Skeletal muscle tissue (tissue), 3 donors: ENCODE measurements at regions not wholly inside any gene's neighbourhood (a gene's known extent, or its start where the extent isn't known, plus 50 kb on each side); places are given as distances from the start of the nearest gene placed in this dataset.

ENCODE experiments used
- H3K27ac ChIP-seq: one replicate; pipeline ENCODE4 v1.7.0; 2013; ENCODE audit warnings: mild to moderate bottlenecking, low read depth, low read length, inconsistent platforms
- H3K27me3 ChIP-seq, 3 donors: one replicate each; pipeline ENCODE4 v1.7.0; 2013; ENCODE audit warnings: low read length in 3 of 3; ENCODE audit not compliant: control insufficient read depth in 3 of 3, insufficient read depth in 3 of 3
- H3K36me3 ChIP-seq, 3 donors: one replicate each; pipeline ENCODE4 v1.7.0; 2013; ENCODE audit warnings: low read length in 3 of 3; ENCODE audit not compliant: control insufficient read depth in 3 of 3, insufficient read depth in 3 of 3
- H3K4me1 ChIP-seq, 3 donors: one replicate each; pipeline ENCODE4 v1.7.0; 2013; ENCODE audit warnings: low read length in 3 of 3, mild to moderate bottlenecking in 3 of 3; ENCODE audit not compliant: control insufficient read depth in 3 of 3, insufficient read depth in 3 of 3
- H3K4me3 ChIP-seq, 3 donors: one replicate each; pipeline ENCODE4 v1.7.0; 2013; ENCODE audit warnings: low read length in 3 of 3
- H3K9ac ChIP-seq, 3 donors: one replicate each; pipeline ENCODE4 v1.7.0; 2013; ENCODE audit warnings: low read length in 3 of 3, mild to moderate bottlenecking in 3 of 3, moderate library complexity in 2 of 3, low read depth in 1 of 3
- H3K9me3 ChIP-seq, 3 donors: one replicate each; pipeline ENCODE4 v1.7.0; 2013; ENCODE audit warnings: low read length in 3 of 3; ENCODE audit not compliant: control insufficient read depth in 3 of 3
- donor health status: Osteomylitis.

DNA sequence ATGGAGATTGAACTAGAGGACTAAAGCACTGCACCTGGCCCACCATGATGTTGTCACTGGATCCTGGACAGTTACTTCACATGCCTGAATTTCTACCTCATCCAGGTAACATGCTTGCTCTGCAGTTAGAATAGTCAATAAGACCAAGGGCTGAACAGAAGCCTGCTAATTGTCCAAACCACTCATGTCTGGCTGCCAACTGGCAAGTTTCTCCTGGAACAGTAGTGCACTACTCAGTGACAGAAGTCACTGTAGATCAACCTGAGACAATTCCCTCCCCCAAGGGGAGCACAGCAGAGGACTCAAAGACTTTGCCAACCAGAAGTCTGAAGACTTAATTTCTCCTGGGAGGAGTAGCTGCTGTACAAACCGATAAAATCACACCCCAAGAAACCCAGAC is 454.6 kb upstream of the MARCKS start:
- no peaks in the 10 kb centered on the region for H3K9me3 ChIP-seq
- no peak overlapping the region for H3K9ac ChIP-seq
- no peak overlapping the region for H3K4me3 ChIP-seq
- H3K27ac ChIP-seq, result no peak overlapping the region
- no peaks in the 10 kb centered on the region for H3K27me3 ChIP-seq
- no peaks in the 10 kb centered on the region for H3K4me1 ChIP-seq
- no peaks in the 10 kb centered on the region for H3K36me3 ChIP-seq

DNA sequence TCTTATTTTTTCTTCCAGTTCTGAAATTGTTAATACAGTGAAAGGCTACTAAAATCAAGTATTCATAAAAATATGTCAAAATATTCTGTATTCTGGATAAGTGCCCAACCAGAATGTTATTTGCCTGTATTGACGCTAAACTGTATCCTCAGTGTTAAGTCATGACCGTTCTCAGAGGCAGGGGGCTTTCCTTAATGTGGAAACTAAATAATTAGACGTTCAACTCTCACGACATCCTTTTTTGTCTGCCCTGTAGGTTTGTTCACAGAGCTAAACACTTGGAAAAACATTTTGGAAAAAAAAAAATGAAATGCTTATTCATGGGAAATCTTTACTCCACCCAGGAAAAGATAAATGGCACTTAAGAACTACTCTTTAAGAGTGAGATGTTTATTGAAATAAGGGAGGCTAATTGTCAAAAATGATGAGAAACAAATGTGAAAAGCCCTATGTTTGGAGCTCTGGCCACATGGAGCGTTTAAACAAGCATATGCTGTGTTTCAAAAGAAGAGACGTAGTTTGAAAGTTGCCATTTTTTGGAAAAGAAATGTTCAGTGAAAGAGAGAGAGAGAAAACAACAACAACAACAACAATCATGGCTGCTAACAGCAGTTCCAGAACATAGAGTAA is 453.1 kb upstream of the MARCKS start:
- Histone ChIP-seq H3K4me3 (no peak overlapping the region), H3K9me3 (no peaks in the 10 kb centered on the region), H3K4me1 (no peaks in the 10 kb centered on the region), H3K9ac (no peak overlapping the region), H3K36me3 (no peaks in the 10 kb centered on the region), H3K27me3 (no peaks in the 10 kb centered on the region), H3K27ac (no peak overlapping the region)

DNA sequence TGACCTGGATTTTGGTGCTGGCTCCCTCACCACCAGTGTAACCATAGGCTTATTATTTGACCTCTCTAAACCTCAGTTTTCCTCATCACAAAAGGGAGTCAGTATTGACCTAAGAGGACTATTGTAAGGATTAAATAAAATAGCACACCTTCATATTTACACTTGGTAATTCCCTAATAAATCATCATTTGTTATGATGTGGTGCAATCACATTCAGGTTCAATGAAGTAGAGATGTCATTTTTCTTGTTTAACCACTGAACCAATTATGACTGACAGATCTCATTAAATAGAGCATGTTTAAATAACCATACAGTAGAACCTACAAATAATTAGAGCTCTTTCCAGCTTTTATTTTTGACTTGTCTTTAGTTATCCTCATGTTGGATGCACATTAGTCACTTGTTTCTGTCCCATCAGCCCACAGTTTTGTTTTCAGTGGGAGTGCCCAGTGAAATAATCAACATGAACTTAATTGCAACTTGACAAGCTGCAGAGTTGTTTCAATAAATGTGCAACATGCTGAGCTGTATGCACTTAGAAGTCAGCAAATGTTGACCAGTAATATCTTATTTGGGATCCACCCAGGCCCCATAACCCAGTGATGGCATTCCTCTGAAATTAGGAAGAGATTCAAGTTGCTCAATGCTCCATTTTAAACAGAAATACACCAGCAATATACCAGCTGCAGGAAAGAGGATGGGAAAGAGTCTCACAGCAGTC is 451.7 kb upstream of the MARCKS start:
- Histone ChIP-seq H3K4me3 (no peak overlapping the region), H3K9ac (no peak overlapping the region), H3K36me3 (no peaks in the 10 kb centered on the region), H3K27me3 (no peaks in the 10 kb centered on the region), H3K27ac (no peak overlapping the region), H3K9me3 (no peaks in the 10 kb centered on the region), H3K4me1 (no peaks in the 10 kb centered on the region)

DNA sequence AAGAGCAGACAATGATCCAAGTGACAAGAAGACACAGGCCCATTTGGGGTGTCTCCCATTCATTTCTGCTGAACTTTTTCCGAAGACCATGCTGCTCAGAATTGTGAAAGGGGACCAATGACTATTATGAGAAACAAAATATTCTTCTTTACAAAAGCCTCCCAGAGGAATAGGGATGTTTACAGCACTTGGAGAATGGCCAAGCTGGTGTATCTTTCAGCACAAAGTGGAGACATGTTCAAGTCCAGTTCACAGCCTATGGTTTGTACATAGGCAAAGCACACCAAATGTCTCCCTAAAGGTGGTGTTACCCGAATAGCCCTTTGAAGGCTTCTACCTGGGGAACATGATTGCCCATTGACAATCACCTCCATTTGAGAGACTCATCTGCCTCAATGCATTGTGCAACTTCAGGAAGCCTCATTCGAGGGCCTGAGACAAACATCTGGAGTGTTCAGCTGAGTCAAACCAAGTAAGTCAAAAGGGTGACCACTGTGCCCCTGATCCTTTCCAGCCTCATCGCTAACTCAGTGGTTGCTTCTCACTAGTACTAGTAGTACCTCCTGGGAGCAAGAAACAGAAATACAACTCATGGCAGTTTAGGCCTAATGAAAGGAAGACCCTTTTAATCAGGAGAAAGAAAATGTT is 451.0 kb upstream of the MARCKS start:
- no peak overlapping the region for H3K27ac ChIP-seq
- no peaks in the 10 kb centered on the region for H3K27me3 ChIP-seq
- H3K36me3 ChIP-seq, result no peaks in the 10 kb centered on the region
- no peak overlapping the region for H3K4me3 ChIP-seq
- H3K4me1 ChIP-seq, result no peaks in the 10 kb centered on the region
- no peak overlapping the region for H3K9ac ChIP-seq
- no peaks in the 10 kb centered on the region for H3K9me3 ChIP-seq

DNA sequence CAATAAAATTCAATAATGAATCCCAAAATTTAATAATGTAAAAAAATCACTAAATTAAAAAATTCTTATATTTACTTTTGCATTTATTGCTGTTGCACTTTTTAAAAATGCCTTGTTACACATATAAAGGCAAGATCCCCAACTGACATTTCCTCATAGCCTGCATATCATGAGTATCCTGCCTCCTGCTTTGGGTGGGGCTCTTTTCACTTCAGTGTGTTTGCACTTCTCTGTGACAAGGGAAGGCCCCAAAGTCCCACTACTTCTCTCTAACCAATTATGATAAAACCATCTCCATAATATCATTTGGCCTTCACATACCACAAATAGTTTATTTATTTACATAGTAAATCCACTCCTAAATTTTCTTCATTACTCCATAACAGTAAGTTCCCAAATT is 446.1 kb upstream of the MARCKS start:
- H3K27ac ChIP-seq, result no peak overlapping the region
- no peaks in the 10 kb centered on the region for H3K4me1 ChIP-seq
- H3K4me3 ChIP-seq, result no peak overlapping the region
- no peaks in the 10 kb centered on the region for H3K27me3 ChIP-seq
- no peaks in the 10 kb centered on the region for H3K9me3 ChIP-seq
- H3K36me3 ChIP-seq, result no peaks in the 10 kb centered on the region
- H3K9ac ChIP-seq, result no peak overlapping the region

DNA sequence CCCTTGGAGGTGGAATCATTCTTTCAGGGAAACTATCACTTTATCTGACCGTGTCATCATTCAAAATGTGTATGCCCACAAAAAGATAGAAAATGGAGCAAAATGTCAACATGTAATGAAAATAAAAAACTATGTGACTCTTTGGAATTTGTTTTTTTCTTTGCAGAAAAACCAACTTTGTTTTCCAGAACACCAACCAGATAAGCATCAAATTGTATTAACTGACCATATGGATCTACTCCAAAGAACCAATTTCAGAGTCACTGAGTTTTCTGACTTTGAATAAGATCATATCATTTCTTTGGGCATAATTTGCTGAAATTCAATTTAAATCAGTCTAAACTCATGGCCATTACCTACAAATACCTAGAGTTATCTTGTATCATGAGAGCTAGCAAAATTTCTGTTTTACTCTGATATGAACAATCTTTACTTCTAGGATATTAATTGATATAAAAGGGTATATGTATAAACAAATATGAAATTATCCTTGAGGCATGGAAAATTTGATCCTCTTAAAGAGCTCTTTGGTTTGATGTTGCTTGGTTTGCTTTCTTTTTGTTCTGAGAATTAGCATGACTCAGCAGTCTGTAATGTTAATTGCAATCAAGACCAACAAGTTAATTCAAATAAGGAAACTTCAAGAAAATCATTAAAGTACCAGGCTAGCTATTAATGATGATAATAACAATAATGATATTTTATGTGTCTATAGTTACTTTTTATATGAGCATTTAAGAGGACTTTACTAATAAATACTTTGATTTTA is 444.4 kb upstream of the MARCKS start:
- Histone ChIP-seq H3K4me1 (no peaks in the 10 kb centered on the region), H3K4me3 (no peak overlapping the region), H3K36me3 (no peaks in the 10 kb centered on the region), H3K27ac (no peak overlapping the region), H3K27me3 (no peaks in the 10 kb centered on the region), H3K9me3 (no peaks in the 10 kb centered on the region), H3K9ac (no peak overlapping the region)

DNA sequence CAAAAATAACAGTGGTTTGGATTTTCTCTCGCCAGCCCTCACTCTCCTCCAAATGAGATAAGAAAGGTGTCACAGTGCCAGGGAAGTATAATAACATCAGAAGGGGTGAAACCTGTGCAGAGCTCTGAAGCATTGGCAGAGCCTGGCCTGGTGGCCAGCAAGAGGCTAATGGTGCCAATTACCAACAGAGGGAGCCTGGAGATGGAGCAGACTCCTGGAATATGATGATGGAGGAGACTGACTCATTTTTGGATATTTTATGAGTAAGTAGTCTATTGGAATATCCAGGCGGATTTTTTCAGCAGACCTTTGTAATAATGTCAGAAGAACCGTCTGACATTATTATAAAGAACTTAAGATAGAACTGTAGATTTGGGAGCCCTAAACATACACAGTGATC is 442.6 kb upstream of the MARCKS start:
- no peak overlapping the region for H3K9ac ChIP-seq

DNA sequence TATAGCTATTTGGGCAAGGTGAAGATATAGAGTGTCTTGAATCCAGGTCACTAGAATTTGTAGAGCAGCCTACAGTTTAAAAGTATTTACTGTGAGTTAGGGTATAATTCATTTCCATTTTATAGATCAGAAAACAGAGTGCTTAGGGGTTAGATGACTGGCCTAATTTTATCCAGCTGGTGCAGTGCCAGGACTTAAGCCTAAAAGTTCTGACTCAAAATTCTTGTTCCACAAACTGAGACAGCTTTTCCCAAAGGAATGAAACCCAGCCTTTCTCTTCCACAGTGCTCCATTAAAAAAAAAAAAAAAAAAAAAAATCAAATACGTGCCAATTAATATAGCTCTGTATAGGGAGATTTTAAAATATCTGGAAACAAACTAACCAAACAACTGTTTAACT is 441.0 kb upstream of the MARCKS start:
- Histone ChIP-seq H3K9ac (no peak overlapping the region), H3K4me3 (no peak overlapping the region), H3K9me3 (no peaks in the 10 kb centered on the region), H3K4me1 (no peaks in the 10 kb centered on the region), H3K36me3 (no peaks in the 10 kb centered on the region), H3K27me3 (no peaks in the 10 kb centered on the region), H3K27ac (no peak overlapping the region)

More for the DNA sequence above, 442.6 kb upstream of the MARCKS start:
- Histone ChIP-seq H3K9me3 (no peaks in the 10 kb centered on the region), H3K36me3 (no peaks in the 10 kb centered on the region), H3K27ac (no peak overlapping the region), H3K27me3 (no peaks in the 10 kb centered on the region), H3K4me1 (no peaks in the 10 kb centered on the region), H3K4me3 (no peak overlapping the region)

DNA sequence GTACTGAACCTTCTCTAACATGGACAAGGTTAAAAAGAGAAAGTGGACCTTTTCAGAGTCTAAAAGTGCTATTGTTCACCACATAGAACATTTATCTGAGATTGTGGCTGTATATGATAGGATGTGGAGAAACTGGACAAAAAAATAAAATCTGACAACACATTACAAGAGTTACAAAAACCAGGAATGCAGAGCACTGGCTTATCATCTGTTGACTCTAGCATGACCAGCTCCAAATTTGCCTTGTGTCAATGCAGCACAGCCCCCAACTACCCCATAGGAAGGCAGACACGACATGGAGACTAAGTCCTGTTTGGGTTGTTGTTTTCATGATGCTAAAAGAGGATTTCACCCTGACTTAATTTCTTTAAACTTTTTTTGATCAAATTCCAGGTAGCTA is 436.9 kb upstream of the MARCKS start:
- Histone ChIP-seq H3K9me3 (no peaks in the 10 kb centered on the region), H3K27ac (no peak overlapping the region), H3K9ac (no peak overlapping the region), H3K36me3 (no peaks in the 10 kb centered on the region), H3K27me3 (no peaks in the 10 kb centered on the region), H3K4me1 (no peaks in the 10 kb centered on the region), H3K4me3 (no peak overlapping the region)

DNA sequence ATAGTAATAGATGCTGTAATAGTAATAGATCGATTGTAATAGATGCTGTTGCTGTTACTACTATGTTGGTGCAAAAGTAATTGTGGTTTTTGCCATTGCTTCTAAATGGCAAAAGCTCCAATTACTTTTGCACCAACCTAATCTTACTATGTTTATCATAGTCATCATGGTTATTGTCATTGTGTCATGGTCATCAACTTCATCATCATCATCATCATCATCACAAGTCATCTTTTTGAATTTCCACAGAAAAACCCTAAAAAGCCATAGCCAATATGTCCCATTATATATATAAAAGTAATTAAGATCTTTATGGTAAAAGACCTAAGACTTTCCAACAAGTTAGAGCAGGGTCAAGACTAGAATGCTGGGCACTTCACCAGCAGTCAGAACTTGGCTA is 435.1 kb upstream of the MARCKS start:
- no peak overlapping the region for H3K27ac ChIP-seq
- no peaks in the 10 kb centered on the region for H3K4me1 ChIP-seq
- no peaks in the 10 kb centered on the region for H3K27me3 ChIP-seq
- no peak overlapping the region for H3K4me3 ChIP-seq
- no peaks in the 10 kb centered on the region for H3K36me3 ChIP-seq
- H3K9me3 ChIP-seq, result no peaks in the 10 kb centered on the region
- H3K9ac ChIP-seq, result no peak overlapping the region
